Small intestine (tissue), 7 donors: ENCODE measurements at regions not wholly inside any gene's neighbourhood (a gene's known extent, or its start where the extent isn't known, plus 50 kb on each side); places are given as distances from the start of the nearest gene placed in this dataset.

ENCODE experiments used
- DNase-seq, 2 donors: peaks; one replicate each; pipeline versions ENCODE4 v3.0.0 to v3.0.0-alpha.2; 2013
- FAIRE-seq: peaks from 2 replicates; lab custom pipeline; 2012; peaks lifted over from hg19 to GRCh38; lab: Jason Lieb, UNC
- H3K27ac ChIP-seq, 3 donors: one replicate each; pipeline ENCODE4 v1.5.1; 2013; ENCODE audit warnings: low read length in 2 of 3, mild to moderate bottlenecking in 2 of 3, control low read depth in 1 of 3, inconsistent platforms in 1 of 3, low read depth in 1 of 3, moderate library complexity in 1 of 3
- H3K27me3 ChIP-seq, 3 donors: one replicate each; pipeline ENCODE4 v1.6.1; 2013; ENCODE audit warnings: low read length in 3 of 3, inconsistent platforms in 1 of 3; ENCODE audit not compliant: control insufficient read depth in 3 of 3, insufficient read depth in 3 of 3
- H3K36me3 ChIP-seq, 3 donors: one replicate each; pipeline ENCODE4 v1.6.1; 2013; ENCODE audit warnings: low read length in 3 of 3, inconsistent platforms in 1 of 3, low read depth in 1 of 3, mild to moderate bottlenecking in 1 of 3, moderate library complexity in 1 of 3; ENCODE audit not compliant: control insufficient read depth in 3 of 3, insufficient read depth in 2 of 3
- H3K4me1 ChIP-seq, 3 donors: one replicate each; pipeline ENCODE4 v1.6.1; 2013; ENCODE audit warnings: low read length in 2 of 3, inconsistent platforms in 1 of 3, low read depth in 1 of 3, mild to moderate bottlenecking in 1 of 3, moderate library complexity in 1 of 3; ENCODE audit not compliant: control insufficient read depth in 3 of 3, insufficient read depth in 2 of 3
- H3K4me3 ChIP-seq, 3 donors: one replicate each; pipeline ENCODE4 v1.5.1; 2013; ENCODE audit warnings: low read length in 3 of 3, control low read depth in 1 of 3, inconsistent platforms in 1 of 3, low read depth in 1 of 3, mild to moderate bottlenecking in 1 of 3, moderate library complexity in 1 of 3
- H3K9me3 ChIP-seq, 2 donors: one replicate each; pipeline ENCODE4 v1.6.1; 2013; ENCODE audit warnings: low read depth in 1 of 2, low read length in 1 of 2; ENCODE audit not compliant: control insufficient read depth in 2 of 2, insufficient read depth in 1 of 2
- WGBS, 3 donors: extraction: QIAGEN DNeasy Blood & Tissue Kit; methylation state at CpG; one replicate each; pipeline ENCODE4 v1.1.7; 2013; 5-methylcytosine and 5-hydroxymethylcytosine counted together
- donor health status: healthy with polysubstance abuse.
- donor health status: control.
- donor health status: control.
- donor health status: Bipolar disorder and iron deficiency.
- donor health status: healthy.

DNA sequence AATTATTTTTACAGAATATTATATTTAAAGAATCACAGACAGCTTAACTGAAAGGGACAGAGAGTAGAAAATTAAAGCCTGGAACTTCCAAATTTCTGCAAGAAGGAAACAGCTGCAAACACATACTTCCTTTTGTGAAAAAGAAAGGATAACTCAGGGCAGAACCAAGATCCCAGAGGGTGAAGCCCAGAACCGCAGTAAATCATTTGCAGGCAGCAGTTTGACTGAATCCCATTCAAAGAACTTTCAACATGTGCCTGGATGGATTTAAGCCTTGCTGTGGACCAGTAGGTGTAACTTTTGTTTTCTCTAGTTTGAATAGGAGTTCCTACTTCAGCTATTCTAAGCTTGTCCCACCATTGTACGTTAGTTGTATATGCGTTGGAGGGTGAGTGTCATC lies 733.2 kb downstream of the ROBO2 start:
- H3K4me3 ChIP-seq, result no peak overlapping the region
- peaks cover 0 to 2% of the 10 kb centered on the region in 2 donors for H3K9me3 ChIP-seq
- no peaks in the 10 kb centered on the region for H3K4me1 ChIP-seq
- FAIRE-seq (no peak), DNase-seq (no peak)
- H3K27ac ChIP-seq, result no peak overlapping the region
- H3K27me3 ChIP-seq, result no peaks in the 10 kb centered on the region
- no peaks in the 10 kb centered on the region for H3K36me3 ChIP-seq
- WGBS, 3 donors, result 77 to 85% (median 84%) methylated on average over 3 of the region's 3 CpGs

DNA sequence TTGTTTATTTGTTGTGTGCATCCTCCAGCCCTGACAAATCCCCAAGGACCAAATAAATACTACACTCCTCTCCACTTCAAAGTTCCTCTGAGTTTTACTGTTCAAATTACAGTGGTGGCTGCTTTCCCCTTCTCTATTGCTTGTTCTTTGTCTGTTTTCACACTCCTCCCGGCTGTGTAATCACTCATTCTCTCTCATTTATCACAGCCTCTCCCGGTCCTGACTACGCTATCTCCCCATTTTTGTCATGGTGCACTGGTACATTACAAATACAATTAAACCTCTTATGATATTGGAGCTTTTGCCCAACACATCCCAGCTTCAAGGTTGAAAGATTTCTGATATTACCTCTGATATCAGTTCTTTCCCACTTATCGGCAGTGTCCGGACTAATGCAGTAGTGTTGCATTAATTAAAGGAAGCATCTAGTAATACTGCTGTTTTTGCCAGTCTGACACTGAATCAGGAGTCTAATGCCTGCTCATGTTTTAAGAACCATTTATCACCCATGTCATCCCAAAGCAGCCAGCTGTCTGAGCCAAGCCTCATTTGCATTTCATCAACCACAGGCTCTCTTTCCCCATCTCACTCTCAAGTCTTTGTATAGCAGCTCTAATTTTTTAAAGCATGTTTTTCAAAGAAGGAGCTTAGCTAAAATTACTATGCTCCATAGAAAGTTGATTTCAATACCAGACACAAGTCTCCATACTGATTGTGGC lies 740.5 kb downstream of the ROBO2 start:
- Histone ChIP-seq H3K36me3 (no peaks in the 10 kb centered on the region), H3K27ac (no peak overlapping the region), H3K4me1 (no peaks in the 10 kb centered on the region), H3K27me3 (no peaks in the 10 kb centered on the region), H3K4me3 (no peak overlapping the region), H3K9me3 (no peaks in the 10 kb centered on the region)
- DNase-seq, result no peak
- FAIRE-seq, result no peak
- 42 to 52% (median 43%) methylated on average over 5 of the region's 5 CpGs for WGBS, 3 donors

DNA sequence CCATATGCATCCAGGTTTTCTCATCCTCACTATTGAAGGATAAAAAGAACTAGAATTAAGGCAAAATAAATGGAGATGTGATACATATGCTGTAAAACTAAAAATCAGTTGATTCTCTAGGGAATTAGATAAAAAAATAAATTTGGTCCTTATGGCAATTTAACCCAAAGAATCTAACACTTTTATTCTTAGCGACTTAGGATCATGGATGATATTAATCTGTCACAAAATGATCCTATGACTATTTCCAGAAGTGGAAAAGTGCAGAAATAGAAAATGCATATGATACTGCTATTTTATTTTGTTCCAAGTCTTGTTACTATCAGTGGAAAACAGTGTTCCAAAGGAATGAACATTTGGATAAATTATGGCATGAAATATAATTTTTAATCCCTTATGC lies 746.3 kb downstream of the ROBO2 start:
- H3K9me3 ChIP-seq, result no peaks in the 10 kb centered on the region
- no peaks in the 10 kb centered on the region for H3K36me3 ChIP-seq
- WGBS, 3 donors, result 62 to 81% (median 67%) methylated on average over 1 of the region's 1 CpG
- peak; percentile 93 for FAIRE-seq
- no peaks in the 10 kb centered on the region for H3K27me3 ChIP-seq
- no peak for DNase-seq
- H3K27ac ChIP-seq, result no peak overlapping the region
- no peaks in the 10 kb centered on the region for H3K4me1 ChIP-seq
- H3K4me3 ChIP-seq, result no peak overlapping the region

DNA sequence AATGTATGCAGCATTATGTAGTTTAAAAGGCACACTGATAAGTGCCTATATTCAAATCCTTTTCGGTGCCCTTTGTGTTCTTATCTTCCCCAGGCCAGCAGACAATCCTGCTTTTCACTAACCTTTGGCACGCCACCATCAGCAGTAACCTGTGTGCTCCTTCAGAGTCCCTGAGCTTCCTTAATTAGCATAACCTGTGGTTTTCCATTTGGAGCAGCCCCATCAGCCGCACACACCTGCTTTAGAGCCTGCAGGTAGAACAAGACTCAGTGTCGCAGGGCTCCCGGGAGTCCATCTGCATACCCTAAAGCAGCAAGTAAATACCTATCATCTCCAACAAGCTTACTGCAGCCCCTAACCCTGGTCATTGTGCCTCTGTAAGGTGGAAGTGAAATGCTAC lies 755.1 kb downstream of the ROBO2 start:
- no peak overlapping the region for H3K27ac ChIP-seq
- WGBS, 3 donors, result 10 to 49% (median 19%) methylated on average over 5 of the region's 5 CpGs
- DNase-seq (peak; percentile 30 to 66), FAIRE-seq (no peak)
- H3K27me3 ChIP-seq, result no peaks in the 10 kb centered on the region
- H3K36me3 ChIP-seq, result no peaks in the 10 kb centered on the region
- H3K4me1 ChIP-seq, result no peaks in the 10 kb centered on the region
- no peak overlapping the region for H3K4me3 ChIP-seq
- no peaks in the 10 kb centered on the region for H3K9me3 ChIP-seq

DNA sequence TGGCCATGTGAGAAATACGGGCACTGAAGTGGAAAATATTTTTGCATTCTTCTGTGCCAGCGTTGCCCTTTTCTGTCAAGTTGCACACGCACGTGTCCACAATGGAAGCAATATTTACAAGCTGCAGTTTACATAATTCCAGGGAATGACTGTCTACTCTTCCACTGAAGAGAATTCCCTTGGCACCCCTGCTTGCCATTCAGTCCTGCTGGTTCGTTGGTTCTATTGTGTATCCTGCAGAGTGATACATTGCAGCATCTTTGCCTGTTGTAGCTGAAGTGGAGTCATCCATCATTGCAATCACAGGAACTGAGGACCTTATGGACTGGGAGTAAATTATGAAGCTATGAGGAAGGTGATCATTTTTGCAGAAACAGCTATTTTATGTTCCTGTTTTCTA lies 759.4 kb downstream of the ROBO2 start:
- Histone ChIP-seq H3K27ac (no peak overlapping the region), H3K4me3 (no peak overlapping the region), H3K27me3 (no peaks in the 10 kb centered on the region), H3K9me3 (no peaks in the 10 kb centered on the region), H3K36me3 (no peaks in the 10 kb centered on the region), H3K4me1 (no peaks in the 10 kb centered on the region)
- DNase-seq (no peak), FAIRE-seq (no peak)
- 81 to 84% (median 81%) methylated on average over 5 of the region's 5 CpGs for WGBS, 3 donors

DNA sequence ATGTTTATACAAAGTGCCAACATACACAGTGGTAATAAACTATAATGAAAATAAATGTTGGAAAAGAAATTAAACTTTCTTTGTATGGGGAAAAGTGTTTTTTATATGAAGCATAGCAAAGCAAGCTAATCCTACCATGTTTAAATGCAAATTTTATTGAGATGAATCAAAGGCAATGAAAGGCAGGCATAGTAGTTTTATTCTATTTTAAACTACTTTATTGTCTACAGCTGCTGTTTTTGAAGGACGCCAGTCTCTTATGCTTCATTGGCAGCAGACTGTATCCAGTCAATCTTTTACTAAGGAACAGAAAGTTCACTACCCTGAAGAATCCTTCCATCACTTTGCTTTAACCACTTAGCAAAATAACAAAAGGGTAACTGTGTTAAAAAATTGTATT lies 761.0 kb downstream of the ROBO2 start:
- no peaks in the 10 kb centered on the region for H3K9me3 ChIP-seq
- no peak overlapping the region for H3K27ac ChIP-seq
- no peaks in the 10 kb centered on the region for H3K36me3 ChIP-seq
- H3K4me1 ChIP-seq, result no peaks in the 10 kb centered on the region
- FAIRE-seq (no peak), DNase-seq (no peak)
- WGBS, 3 donors, result 23 to 74% (median 43%) methylated on average over 1 of the region's 1 CpG
- H3K4me3 ChIP-seq, result no peak overlapping the region
- no peaks in the 10 kb centered on the region for H3K27me3 ChIP-seq

DNA sequence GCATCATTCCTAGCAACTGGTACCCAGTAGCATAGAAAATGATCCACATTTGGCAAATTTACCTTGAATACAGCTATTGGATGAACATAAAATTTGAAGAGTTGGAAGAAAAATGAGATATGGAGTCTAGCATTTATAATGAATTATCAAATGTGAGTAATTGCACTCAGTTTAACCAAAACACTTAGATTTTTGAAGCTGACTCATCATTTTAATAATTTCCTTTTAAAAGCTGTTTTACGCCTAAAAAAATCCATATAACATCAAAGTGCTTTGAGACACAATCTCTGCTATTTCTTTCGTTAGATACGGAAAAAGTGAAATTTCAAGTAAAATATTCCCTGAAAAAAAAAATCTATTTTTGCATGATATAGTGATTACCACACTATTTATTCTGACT lies 767.4 kb downstream of the ROBO2 start:
- WGBS, 3 donors, result 88 to 93% (median 93%) methylated on average over 3 of the region's 3 CpGs
- H3K36me3 ChIP-seq, result no peaks in the 10 kb centered on the region
- H3K9me3 ChIP-seq, result no peaks in the 10 kb centered on the region
- DNase-seq, result no peak
- no peaks in the 10 kb centered on the region for H3K4me1 ChIP-seq
- H3K27me3 ChIP-seq, result no peaks in the 10 kb centered on the region
- H3K27ac ChIP-seq, result no peak overlapping the region
- FAIRE-seq, result no peak
- H3K4me3 ChIP-seq, result no peak overlapping the region

DNA sequence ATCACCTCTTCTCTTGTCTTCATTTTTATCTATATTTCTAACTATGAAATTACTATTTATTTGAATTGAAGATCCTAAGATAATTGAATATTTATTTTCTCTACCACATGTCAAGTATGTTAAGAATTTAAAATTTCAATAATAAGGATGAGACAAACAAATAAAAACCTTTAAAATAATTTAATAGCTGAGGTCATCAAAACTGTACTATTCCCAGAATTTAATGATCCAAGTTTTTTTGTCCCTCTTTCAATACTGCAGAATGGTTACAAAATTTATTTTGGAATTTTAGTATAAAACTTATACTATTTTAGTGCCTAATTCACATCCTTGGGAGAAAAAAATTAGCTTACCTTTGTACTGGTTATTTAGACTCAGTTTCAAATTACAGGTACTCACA lies 774.9 kb downstream of the ROBO2 start:
- Histone ChIP-seq H3K4me1 (no peaks in the 10 kb centered on the region), H3K4me3 (no peak overlapping the region), H3K27ac (no peak overlapping the region), H3K9me3 (no peaks in the 10 kb centered on the region), H3K36me3 (no peaks in the 10 kb centered on the region), H3K27me3 (no peaks in the 10 kb centered on the region)
- DNase-seq, result no peak
- no peak for FAIRE-seq

DNA sequence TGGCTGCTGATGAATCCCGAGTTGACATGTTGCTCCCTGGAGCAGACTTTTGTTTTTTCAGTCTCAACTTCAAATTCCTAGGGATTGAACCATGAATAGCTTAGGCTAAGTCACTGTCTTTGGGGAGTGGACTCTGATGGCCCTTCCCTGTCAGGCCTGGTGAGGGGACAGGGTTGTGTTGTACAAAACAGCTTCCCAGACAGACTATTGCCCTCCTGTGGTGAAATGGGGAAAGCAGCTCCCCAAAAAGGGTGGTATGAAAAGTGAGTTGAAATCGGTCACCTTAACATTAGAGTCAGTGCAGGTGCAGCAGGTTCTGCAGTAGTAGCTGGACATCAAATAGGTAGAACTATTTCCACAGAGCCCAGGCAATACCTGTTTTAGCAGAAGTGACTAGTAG lies 775.6 kb downstream of the ROBO2 start:
- Histone ChIP-seq H3K27me3 (no peaks in the 10 kb centered on the region), H3K36me3 (no peaks in the 10 kb centered on the region), H3K27ac (no peak overlapping the region), H3K4me1 (no peaks in the 10 kb centered on the region), H3K9me3 (no peaks in the 10 kb centered on the region), H3K4me3 (no peak overlapping the region)
- WGBS, 3 donors, result 56 to 79% (median 61%) methylated on average over 2 of the region's 2 CpGs
- DNase-seq (no peak), FAIRE-seq (no peak)
